Stimulated activated effector memory CD8-positive, alpha-beta T cell treated with anti-CD3 and anti-CD28 coated beads, Interleukin-12 subunit alpha, Interleukin-12 subunit beta, amount 100 ng/mL, for 72 hours (primary cell): ENCODE measurements at regions not wholly inside any gene's neighbourhood (a gene's known extent, or its start where the extent isn't known, plus 50 kb on each side); places are given as distances from the start of the nearest gene placed in this dataset.

Experiments
- ATAC-seq: fragments of 150-1000 bp; cut with Tn5 transposase; 2 replicates; pipeline ENCODE4 v1.10.0; 2021
- DNase-seq, 2 donors: peaks; one replicate each; pipeline ENCODE4 v3.0.0; 2021 to 2022; ENCODE audit warnings: low spot score in 2 of 2
- H3K27ac Mint-ChIP-seq: one replicate; pipeline ENCODE4 v1.8.0; 2022; ENCODE audit warnings: mild to moderate bottlenecking, mixed read lengths
- H3K36me3 Mint-ChIP-seq: one replicate; pipeline ENCODE4 v1.8.0; 2022; ENCODE audit warnings: mild to moderate bottlenecking, mixed read lengths
- H3K4me1 Mint-ChIP-seq: one replicate; pipeline ENCODE4 v1.8.0; 2022; ENCODE audit warnings: mixed read lengths
- H3K4me3 Mint-ChIP-seq: one replicate; pipeline ENCODE4 v1.8.0; 2022; ENCODE audit warnings: mild to moderate bottlenecking, mixed read lengths
- H3K9me3 Mint-ChIP-seq: one replicate; pipeline ENCODE4 v1.8.0; 2022; ENCODE audit warnings: mixed read lengths

DNA sequence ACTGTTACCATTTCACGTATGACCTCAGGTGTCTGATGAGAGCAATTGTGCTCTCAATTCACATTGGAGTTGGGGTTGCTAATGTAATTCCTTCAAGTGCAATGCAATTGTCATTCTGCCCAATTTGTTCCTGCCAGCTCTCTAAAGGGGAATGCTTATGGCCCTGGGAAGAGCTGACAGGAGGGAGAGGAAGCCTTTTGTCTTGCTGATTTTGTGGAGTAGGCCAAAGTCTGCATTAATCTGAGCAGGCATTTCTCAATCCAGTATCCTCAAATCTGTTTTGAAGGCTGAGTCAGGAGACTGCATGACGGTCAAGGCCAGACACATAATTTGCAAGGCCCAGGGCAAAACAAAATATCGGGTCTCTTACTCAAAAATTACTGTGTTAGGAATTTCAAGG, 326.4 kb upstream of the SPHKAP start:
- DNase-seq (no peak), ATAC-seq (no peak)
- Mint-ChIP-seq H3K4me1 (no peaks in the 10 kb centered on the region), H3K36me3 (no peaks in the 10 kb centered on the region), H3K27ac (no peak overlapping the region), H3K4me3 (no peak overlapping the region), H3K9me3 (peaks cover 19% of the 10 kb centered on the region)

DNA sequence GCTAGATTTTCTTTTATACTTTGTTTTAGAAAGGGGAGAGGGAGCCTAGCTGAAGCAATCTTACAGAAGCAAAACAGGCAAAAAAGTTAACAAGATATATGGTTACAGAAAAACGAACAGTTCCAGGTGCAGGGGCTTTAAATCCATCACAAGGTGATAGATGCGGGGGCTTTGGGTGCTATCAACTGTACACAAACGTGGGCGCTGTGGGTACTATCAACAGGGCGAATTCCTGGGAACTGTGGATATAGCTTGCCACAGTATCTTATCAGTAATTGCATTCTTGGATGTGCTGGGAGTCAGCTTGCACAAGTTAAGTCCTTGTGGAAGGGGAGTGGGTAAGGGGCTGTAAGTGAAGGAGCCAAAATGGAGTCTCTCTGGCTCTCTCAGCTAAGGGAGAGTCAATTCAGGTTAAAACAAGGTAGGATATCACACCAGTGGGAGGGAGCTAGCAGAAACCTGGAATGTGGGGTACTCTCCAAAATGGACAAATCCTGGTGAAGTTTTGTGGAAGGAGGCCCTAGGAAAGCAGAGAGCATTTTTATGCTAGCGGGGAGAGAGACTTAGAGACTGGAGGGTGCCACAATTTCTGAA, 325.8 kb upstream of the SPHKAP start:
- Mint-ChIP-seq H3K9me3 (peaks cover 19% of the 10 kb centered on the region), H3K4me3 (no peak overlapping the region), H3K27ac (no peak overlapping the region), H3K36me3 (no peaks in the 10 kb centered on the region), H3K4me1 (no peaks in the 10 kb centered on the region)
- no peak for ATAC-seq
- DNase-seq, result no peak

DNA sequence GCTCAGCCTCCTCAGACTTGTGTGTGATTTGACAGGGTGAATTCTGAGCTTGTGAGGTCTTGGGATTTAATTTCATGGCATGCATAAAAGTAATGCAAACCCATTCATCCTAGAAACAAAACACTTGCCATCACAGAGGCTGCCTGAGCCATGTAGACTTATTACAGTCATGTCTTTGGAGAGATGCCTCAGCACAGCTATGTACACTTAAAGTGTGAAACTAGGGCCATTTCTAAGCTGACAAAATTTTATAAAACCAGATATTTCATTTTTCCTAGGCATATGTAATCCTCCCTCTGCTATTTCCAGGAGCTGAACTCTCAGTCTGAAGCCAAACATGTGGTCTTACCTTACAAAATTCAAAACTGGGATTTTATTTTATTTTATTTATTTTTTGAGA, 322.2 kb upstream of the SPHKAP start:
- no peak overlapping the region for H3K4me3 Mint-ChIP-seq
- H3K9me3 Mint-ChIP-seq, result peaks cover 26% of the 10 kb centered on the region
- H3K27ac Mint-ChIP-seq, result no peak overlapping the region
- DNase-seq (no peak), ATAC-seq (no peak)
- no peaks in the 10 kb centered on the region for H3K36me3 Mint-ChIP-seq
- H3K4me1 Mint-ChIP-seq, result no peaks in the 10 kb centered on the region

- no peak overlapping the region for H3K4me3 Mint-ChIP-seq
- peaks cover 16% of the 10 kb centered on the region for H3K9me3 Mint-ChIP-seq
- no peaks in the 10 kb centered on the region for H3K4me1 Mint-ChIP-seq
- H3K36me3 Mint-ChIP-seq, result no peaks in the 10 kb centered on the region
- DNase-seq, result no peak
- H3K27ac Mint-ChIP-seq, result no peak overlapping the region
- no peak for ATAC-seq
Observed at GRCh38 chr2:228493852-228494251, 312.4 kb upstream of the SPHKAP start.

DNA sequence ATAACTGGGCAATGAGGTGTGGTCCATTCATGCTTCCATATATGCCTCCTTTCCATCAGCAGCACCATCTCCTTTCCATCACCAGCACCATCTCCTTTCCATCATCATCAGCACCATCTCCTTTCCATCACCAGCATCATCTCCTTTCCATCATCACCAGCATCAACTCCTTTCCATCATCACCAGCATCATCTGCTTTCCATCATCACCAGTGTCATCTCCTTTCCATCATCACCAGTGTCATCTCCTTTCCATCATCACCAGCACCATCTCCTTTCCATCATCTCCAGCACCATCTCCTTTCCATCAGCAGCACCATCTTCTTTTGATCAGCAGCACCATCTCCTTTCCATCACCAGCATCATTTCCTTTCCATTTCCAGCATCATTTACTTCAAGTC, 297.5 kb upstream of the SPHKAP start:
- H3K36me3 Mint-ChIP-seq, result no peaks in the 10 kb centered on the region
- DNase-seq, result no peak
- peaks cover 12% of the 10 kb centered on the region for H3K9me3 Mint-ChIP-seq
- no peak overlapping the region for H3K27ac Mint-ChIP-seq
- no peak overlapping the region for H3K4me3 Mint-ChIP-seq
- no peak for ATAC-seq
- H3K4me1 Mint-ChIP-seq, result no peaks in the 10 kb centered on the region

- ATAC-seq, result no peak
- H3K9me3 Mint-ChIP-seq, result peaks cover 12% of the 10 kb centered on the region
- no peak overlapping the region for H3K4me3 Mint-ChIP-seq
Observed at GRCh38 chr2:228474466-228474865, 293.0 kb upstream of the SPHKAP start.

GRCh38 chr2:228469721-228470120, 288.2 kb upstream of the SPHKAP start:
- Mint-ChIP-seq H3K27ac (no peak overlapping the region), H3K4me3 (no peak overlapping the region), H3K36me3 (no peaks in the 10 kb centered on the region), H3K9me3 (peaks cover 10% of the 10 kb centered on the region), H3K4me1 (no peaks in the 10 kb centered on the region)
- DNase-seq, result no peak
- no peak for ATAC-seq

More at GRCh38 chr2:228474466-228474865, 293.0 kb upstream of the SPHKAP start:
- DNase-seq, result no peak
- Mint-ChIP-seq H3K4me1 (no peaks in the 10 kb centered on the region), H3K27ac (no peak overlapping the region), H3K36me3 (no peaks in the 10 kb centered on the region)

GRCh38 chr2:228466851-228467250, 285.4 kb upstream of the SPHKAP start:
- peaks cover 10% of the 10 kb centered on the region for H3K9me3 Mint-ChIP-seq
- H3K4me3 Mint-ChIP-seq, result no peak overlapping the region

GRCh38 chr2:228465408-228465807, 283.9 kb upstream of the SPHKAP start:
- DNase-seq, result no peak
- Mint-ChIP-seq H3K4me1 (no peaks in the 10 kb centered on the region), H3K9me3 (peaks cover 7% of the 10 kb centered on the region), H3K27ac (no peak overlapping the region), H3K4me3 (no peak overlapping the region), H3K36me3 (no peaks in the 10 kb centered on the region)
- ATAC-seq, result no peak

More at GRCh38 chr2:228466851-228467250, 285.4 kb upstream of the SPHKAP start:
- no peak for DNase-seq
- no peaks in the 10 kb centered on the region for H3K36me3 Mint-ChIP-seq
- no peak overlapping the region for H3K27ac Mint-ChIP-seq
- H3K4me1 Mint-ChIP-seq, result no peaks in the 10 kb centered on the region
- no peak for ATAC-seq

DNA sequence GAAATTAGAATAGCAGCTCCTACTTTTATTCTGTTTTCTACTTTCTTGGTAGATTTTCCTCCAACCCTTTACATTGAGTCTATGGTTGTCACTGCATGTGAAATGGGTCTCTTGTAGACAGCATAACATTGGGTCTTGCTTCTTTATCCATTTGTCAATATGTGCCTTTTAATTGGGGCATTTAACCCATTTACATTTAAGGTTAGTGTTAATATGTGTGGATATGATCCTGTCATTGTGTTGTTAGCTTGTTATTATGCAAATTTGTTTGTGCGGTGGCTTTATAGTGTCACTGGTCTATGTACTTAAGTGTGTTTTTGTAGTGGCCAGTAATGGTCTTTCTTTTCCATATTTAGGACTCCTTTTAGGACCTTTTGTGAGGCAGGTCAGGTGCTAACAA, 276.9 kb upstream of the SPHKAP start:
- Mint-ChIP-seq H3K9me3 (peaks cover 25% of the 10 kb centered on the region), H3K36me3 (no peaks in the 10 kb centered on the region), H3K4me3 (no peak overlapping the region), H3K4me1 (no peaks in the 10 kb centered on the region), H3K27ac (no peak overlapping the region)
- ATAC-seq (no peak), DNase-seq (no peak)

GRCh38 chr2:228447266-228447915, 265.9 kb upstream of the SPHKAP start:
- no peak for ATAC-seq
- H3K9me3 Mint-ChIP-seq, result peaks cover 13% of the 10 kb centered on the region
- H3K4me1 Mint-ChIP-seq, result no peaks in the 10 kb centered on the region

DNA sequence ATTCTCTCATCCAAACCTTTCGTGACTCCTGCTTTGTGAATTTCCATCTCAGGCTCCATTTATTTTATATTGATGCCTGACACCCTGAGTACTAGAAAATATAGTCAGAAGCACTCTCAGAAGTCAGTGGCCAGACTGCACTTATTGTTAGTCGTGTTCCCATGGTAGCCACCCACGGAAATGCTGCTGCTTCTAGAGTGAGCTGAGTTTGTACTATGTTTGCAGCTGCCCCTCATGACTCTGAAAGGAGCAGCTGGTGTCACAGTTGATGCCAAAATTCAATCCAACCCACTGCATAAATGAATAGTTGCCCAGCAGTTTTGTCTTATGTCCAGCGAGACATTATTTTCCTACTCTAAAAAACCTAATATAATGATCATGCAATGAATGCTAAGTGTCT, 265.2 kb upstream of the SPHKAP start:
- Mint-ChIP-seq H3K4me3 (no peak overlapping the region), H3K9me3 (peaks cover 9% of the 10 kb centered on the region), H3K36me3 (no peaks in the 10 kb centered on the region), H3K27ac (no peak overlapping the region), H3K4me1 (no peaks in the 10 kb centered on the region)
- ATAC-seq (no peak), DNase-seq (no peak)

More at GRCh38 chr2:228447266-228447915, 265.9 kb upstream of the SPHKAP start:
- Mint-ChIP-seq H3K27ac (no peak overlapping the region), H3K4me3 (no peak overlapping the region), H3K36me3 (no peaks in the 10 kb centered on the region)
- DNase-seq, result no peak

GRCh38 chr2:228444161-228444560, 262.7 kb upstream of the SPHKAP start:
- no peak for DNase-seq
- Mint-ChIP-seq H3K36me3 (no peaks in the 10 kb centered on the region), H3K4me1 (no peaks in the 10 kb centered on the region), H3K9me3 (peaks cover 8% of the 10 kb centered on the region), H3K27ac (no peak overlapping the region), H3K4me3 (no peak overlapping the region)
- no peak for ATAC-seq

DNA sequence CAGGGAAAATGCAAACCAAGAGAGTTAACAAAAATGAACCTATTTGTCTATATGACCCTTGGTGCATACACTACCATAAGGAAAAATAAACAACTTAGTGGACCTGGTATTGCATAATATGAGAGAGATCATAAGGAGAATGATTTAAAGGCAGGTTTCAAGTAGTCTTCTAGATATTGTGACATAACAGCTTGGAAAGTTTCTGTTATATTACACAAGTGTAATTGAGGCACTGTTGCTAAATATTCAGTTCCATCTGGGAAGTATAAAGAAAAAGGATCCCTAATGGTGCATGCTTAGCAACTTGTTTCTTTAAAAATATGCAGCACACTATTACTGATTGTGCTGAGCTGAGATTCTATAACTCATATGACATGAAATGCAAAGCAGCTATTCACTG, 252.2 kb upstream of the SPHKAP start:
- ATAC-seq, result no peak
- no peaks in the 10 kb centered on the region for H3K36me3 Mint-ChIP-seq
- H3K27ac Mint-ChIP-seq, result no peak overlapping the region
- no peak for DNase-seq
- no peaks in the 10 kb centered on the region for H3K4me1 Mint-ChIP-seq
- H3K9me3 Mint-ChIP-seq, result peaks cover 20% of the 10 kb centered on the region
- H3K4me3 Mint-ChIP-seq, result no peak overlapping the region

- Mint-ChIP-seq H3K27ac (no peak overlapping the region), H3K4me3 (no peak overlapping the region), H3K4me1 (no peaks in the 10 kb centered on the region), H3K9me3 (peaks cover 23% of the 10 kb centered on the region), H3K36me3 (no peaks in the 10 kb centered on the region)
- no peak for DNase-seq
- no peak for ATAC-seq
Observed at GRCh38 chr2:228432116-228432515, 250.6 kb upstream of the SPHKAP start.

DNA sequence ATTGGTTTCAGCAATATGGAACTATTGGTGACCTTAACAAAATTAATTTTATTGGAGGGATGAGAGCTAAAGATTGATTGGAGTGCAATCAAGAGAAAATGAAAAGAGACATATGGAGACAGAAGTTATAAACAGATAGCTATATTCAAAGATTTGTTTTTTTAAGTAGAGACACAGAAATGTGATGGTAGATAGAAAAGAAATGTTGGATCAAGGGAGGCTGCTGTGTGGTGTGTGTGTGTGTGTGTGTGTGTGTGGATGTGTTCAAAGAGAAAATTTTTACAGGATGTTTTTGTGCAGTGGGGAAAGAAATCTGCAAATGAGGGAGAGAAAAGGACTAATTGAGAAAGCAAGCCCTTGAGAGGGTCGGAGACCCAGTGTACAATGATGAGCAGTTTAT, 249.5 kb upstream of the SPHKAP start:
- no peak overlapping the region for H3K4me3 Mint-ChIP-seq

More for the DNA sequence above, 249.5 kb upstream of the SPHKAP start:
- DNase-seq, result no peak
- H3K9me3 Mint-ChIP-seq, result peaks cover 23% of the 10 kb centered on the region
- H3K4me1 Mint-ChIP-seq, result no peaks in the 10 kb centered on the region
- H3K36me3 Mint-ChIP-seq, result no peaks in the 10 kb centered on the region
- H3K27ac Mint-ChIP-seq, result no peak overlapping the region
- no peak for ATAC-seq
